Endodermal cell (in vitro differentiated cells): ENCODE measurements at regions not wholly inside any gene's neighbourhood (a gene's known extent, or its start where the extent isn't known, plus 50 kb on each side); places are given as distances from the start of the nearest gene placed in this dataset.

Experiments used
- DNase-seq: peaks from one replicate; pipeline ENCODE4 v3.0.0-alpha.2; 2017
- H3K27ac ChIP-seq: 2 replicates; pipeline ENCODE4 v1.5.1; 2013; ENCODE audit warnings: mild to moderate bottlenecking, low read depth, low read length, moderate library complexity
- H3K27me3 ChIP-seq: 2 replicates; pipeline ENCODE4 v1.6.1; 2013; ENCODE audit warnings: mild to moderate bottlenecking, low read length, moderate library complexity; ENCODE audit not compliant: insufficient read depth, control insufficient read depth, poor library complexity, severe bottlenecking
- H3K36me3 ChIP-seq: 2 replicates; pipeline ENCODE4 v1.7.0; 2013; ENCODE audit warnings: mild to moderate bottlenecking, low read length, moderate library complexity; ENCODE audit not compliant: control insufficient read depth, insufficient read depth
- H3K4me1 ChIP-seq: one replicate; pipeline ENCODE4 v1.7.0; 2013; ENCODE audit warnings: low read length; ENCODE audit not compliant: control insufficient read depth, insufficient read depth
- H3K4me3 ChIP-seq: 2 replicates; pipeline ENCODE4 v1.5.1; 2013; ENCODE audit warnings: mild to moderate bottlenecking, low read length, moderate library complexity
- H3K9ac ChIP-seq: 2 replicates; pipeline ENCODE4 v1.6.1; 2013; ENCODE audit warnings: mild to moderate bottlenecking, low read length, moderate library complexity; ENCODE audit not compliant: poor library complexity, severe bottlenecking; ENCODE audit errors: extremely low read depth
- H3K9me3 ChIP-seq: 2 replicates; pipeline ENCODE4 v1.6.1; 2013; ENCODE audit warnings: mild to moderate bottlenecking, low read length, moderate library complexity; ENCODE audit not compliant: control insufficient read depth
- H3K27ac Mint-ChIP-seq: 2 replicates; pipeline ENCODE4 v1.8.0; 2020; ENCODE audit warnings: mixed read lengths
- H3K27me3 Mint-ChIP-seq: 2 replicates; pipeline ENCODE4 v1.8.0; 2021; ENCODE audit warnings: mild to moderate bottlenecking, mixed read lengths; ENCODE audit not compliant: insufficient read depth
- H3K36me3 Mint-ChIP-seq: 2 replicates; pipeline ENCODE4 v1.8.0; 2020; ENCODE audit warnings: low read depth, mixed read lengths
- H3K4me1 Mint-ChIP-seq: 2 replicates; pipeline ENCODE4 v1.8.0; 2020; ENCODE audit warnings: mixed read lengths
- H3K4me3 Mint-ChIP-seq: 2 replicates; pipeline ENCODE4 v1.8.0; 2020; ENCODE audit warnings: mild to moderate bottlenecking, moderate library complexity, mixed read lengths
- H3K9me3 Mint-ChIP-seq: 2 replicates; pipeline ENCODE4 v1.8.0; 2020; ENCODE audit warnings: mild to moderate bottlenecking, mixed read lengths
- WGBS, 2 experiments: methylation state at CpG; one replicate each; pipeline versions ENCODE4 v1.1.5 to v1.1.7; 2013; ENCODE audit warnings: missing lambda C conversion rate in 2 of 2, mixed read lengths in 1 of 2; ENCODE audit not compliant: insufficient coverage in 1 of 2, insufficient read length in 1 of 2; 5-methylcytosine and 5-hydroxymethylcytosine counted together
- TF ChIP-seq, protein P1 (sequence below): fragments of 200-600 bp; sonication (generic); conservative IDR thresholded peaks from 2 replicates; pipeline ENCODE4 v1.5.0; 2021; ENCODE audit warnings: antibody characterized with exemption, mild to moderate bottlenecking

DNA sequence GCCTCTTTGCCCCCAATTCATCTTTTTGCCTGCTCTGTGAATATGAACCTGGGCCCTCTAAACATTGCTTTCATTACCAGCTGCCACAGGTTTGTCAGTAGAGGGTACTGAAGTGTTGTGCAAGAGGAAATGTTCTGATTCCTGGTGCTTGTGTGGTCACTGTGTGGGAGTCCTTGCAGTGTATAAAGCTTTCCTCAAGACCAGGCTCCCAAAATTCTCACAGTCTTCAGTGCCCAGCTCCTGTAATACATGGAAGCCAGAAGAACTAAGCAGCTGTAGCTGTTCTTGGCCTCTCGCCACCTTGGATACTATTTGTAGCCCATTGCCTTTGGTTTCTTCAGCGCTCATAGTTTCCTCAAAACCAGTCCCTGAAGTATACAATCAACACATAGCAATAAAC lies 1046.2 kb downstream of the BRINP3 start:
- H3K4me1 ChIP-seq = no peaks in the 10 kb centered on the region
- Mint-ChIP-seq H3K4me1 (no peaks in the 10 kb centered on the region), H3K4me3 (no peak overlapping the region), H3K27me3 (no peaks in the 10 kb centered on the region), H3K36me3 (no peaks in the 10 kb centered on the region), H3K27ac (no peak overlapping the region), H3K9me3 (no peaks in the 10 kb centered on the region)
- DNase-seq = no peak
- no peaks in the 10 kb centered on the region for H3K36me3 ChIP-seq
- H3K4me3 ChIP-seq = no peak overlapping the region
- no peak overlapping the region for H3K9ac ChIP-seq
- H3K9me3 ChIP-seq = no peaks in the 10 kb centered on the region
- no peaks in the 10 kb centered on the region for H3K27me3 ChIP-seq
- no peak overlapping the region for H3K27ac ChIP-seq
- 90% methylated on average over 2 of the region's 2 CpGs; no CpG with 5 or more reads in 1 of the 2 experiments for WGBS, 2 experiments
- TF ChIP-seq, protein P1, sequence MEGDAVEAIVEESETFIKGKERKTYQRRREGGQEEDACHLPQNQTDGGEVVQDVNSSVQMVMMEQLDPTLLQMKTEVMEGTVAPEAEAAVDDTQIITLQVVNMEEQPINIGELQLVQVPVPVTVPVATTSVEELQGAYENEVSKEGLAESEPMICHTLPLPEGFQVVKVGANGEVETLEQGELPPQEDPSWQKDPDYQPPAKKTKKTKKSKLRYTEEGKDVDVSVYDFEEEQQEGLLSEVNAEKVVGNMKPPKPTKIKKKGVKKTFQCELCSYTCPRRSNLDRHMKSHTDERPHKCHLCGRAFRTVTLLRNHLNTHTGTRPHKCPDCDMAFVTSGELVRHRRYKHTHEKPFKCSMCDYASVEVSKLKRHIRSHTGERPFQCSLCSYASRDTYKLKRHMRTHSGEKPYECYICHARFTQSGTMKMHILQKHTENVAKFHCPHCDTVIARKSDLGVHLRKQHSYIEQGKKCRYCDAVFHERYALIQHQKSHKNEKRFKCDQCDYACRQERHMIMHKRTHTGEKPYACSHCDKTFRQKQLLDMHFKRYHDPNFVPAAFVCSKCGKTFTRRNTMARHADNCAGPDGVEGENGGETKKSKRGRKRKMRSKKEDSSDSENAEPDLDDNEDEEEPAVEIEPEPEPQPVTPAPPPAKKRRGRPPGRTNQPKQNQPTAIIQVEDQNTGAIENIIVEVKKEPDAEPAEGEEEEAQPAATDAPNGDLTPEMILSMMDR = no peak

DNA sequence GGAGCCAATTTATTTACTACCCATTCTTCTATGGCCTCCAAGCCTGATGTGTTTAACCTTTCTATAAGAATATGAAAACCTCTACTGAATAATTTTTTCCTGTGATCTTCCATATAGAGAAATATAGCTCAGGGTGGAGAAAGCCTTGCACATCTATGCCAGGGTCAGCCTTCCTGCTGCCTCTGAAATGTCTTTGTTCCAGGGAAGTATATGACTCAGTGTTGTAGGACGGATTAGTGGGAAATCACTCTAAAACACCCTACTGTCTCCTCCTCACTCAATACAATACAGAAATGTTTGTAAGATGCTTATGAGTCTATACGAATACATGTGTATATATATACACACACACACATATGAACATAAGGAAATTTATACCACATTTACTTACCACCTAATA lies 1044.9 kb downstream of the BRINP3 start:
- H3K27me3 Mint-ChIP-seq = no peaks in the 10 kb centered on the region
- Histone ChIP-seq H3K4me1 (no peaks in the 10 kb centered on the region), H3K27ac (no peak overlapping the region), H3K4me3 (no peak overlapping the region), H3K9ac (no peak overlapping the region), H3K36me3 (no peaks in the 10 kb centered on the region), H3K9me3 (no peaks in the 10 kb centered on the region), H3K27me3 (no peaks in the 10 kb centered on the region)
- no peak for DNase-seq
- TF ChIP-seq, protein P1 = no peak
- H3K27ac Mint-ChIP-seq = no peak overlapping the region
- WGBS, 2 experiments = 100% methylated on average over 1 of the region's 2 CpGs; no CpG with 5 or more reads in 1 of the 2 experiments
- no peak overlapping the region for H3K4me3 Mint-ChIP-seq
- H3K4me1 Mint-ChIP-seq = no peaks in the 10 kb centered on the region
- no peaks in the 10 kb centered on the region for H3K36me3 Mint-ChIP-seq
- H3K9me3 Mint-ChIP-seq = no peaks in the 10 kb centered on the region

DNA sequence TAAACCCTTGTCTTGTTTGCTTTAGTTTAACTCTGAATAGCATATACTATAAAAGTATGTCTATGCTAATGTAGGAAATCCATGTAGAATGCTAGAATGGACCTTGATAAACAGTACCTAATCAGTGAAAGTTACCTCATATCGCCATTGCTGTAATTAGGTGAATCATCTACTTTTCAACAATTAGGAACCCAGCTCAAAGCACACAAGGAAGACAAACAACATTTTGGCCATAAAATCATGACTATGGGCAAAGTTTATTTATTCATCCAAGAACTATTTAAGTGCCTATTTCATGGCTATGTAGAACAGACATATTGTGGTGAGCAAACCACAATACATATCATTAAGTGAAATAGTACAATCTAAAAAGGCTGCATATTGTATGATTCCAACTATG lies 1043.2 kb downstream of the BRINP3 start:
- no peaks in the 10 kb centered on the region for H3K27me3 ChIP-seq
- H3K9ac ChIP-seq = no peak overlapping the region
- H3K36me3 ChIP-seq = no peaks in the 10 kb centered on the region
- Mint-ChIP-seq H3K27ac (no peak overlapping the region), H3K27me3 (no peaks in the 10 kb centered on the region), H3K36me3 (no peaks in the 10 kb centered on the region), H3K9me3 (no peaks in the 10 kb centered on the region), H3K4me1 (no peaks in the 10 kb centered on the region), H3K4me3 (no peak overlapping the region)
- H3K27ac ChIP-seq = no peak overlapping the region
- DNase-seq = no peak
- WGBS, 2 experiments = 95% methylated on average over 1 of the region's 1 CpG; no CpG with 5 or more reads in 1 of the 2 experiments
- no peaks in the 10 kb centered on the region for H3K4me1 ChIP-seq
- H3K4me3 ChIP-seq = no peak overlapping the region
- H3K9me3 ChIP-seq = no peaks in the 10 kb centered on the region
- TF ChIP-seq, protein P1 = no peak
